H9 (cell line): ENCODE measurements at regions not wholly inside any gene's neighbourhood (a gene's known extent, or its start where the extent isn't known, plus 50 kb on each side); places are given as distances from the start of the nearest gene placed in this dataset.

Experiments used
- DNase-seq: peaks from one replicate; pipeline ENCODE4 v3.0.0-alpha.2; 2017
- H2AFZ ChIP-seq: one replicate; pipeline ENCODE4 v1.6.1; 2013; ENCODE audit warnings: mild to moderate bottlenecking, low read length, control low read depth, moderate library complexity
- H2AK5ac ChIP-seq: 2 replicates; pipeline ENCODE4 v1.6.1; 2013; ENCODE audit warnings: low read length, control low read depth, mixed read lengths; ENCODE audit not compliant: insufficient read length
- H2BK120ac ChIP-seq: one replicate; pipeline ENCODE4 v1.6.1; 2013; ENCODE audit warnings: low read depth, mild to moderate bottlenecking, low read length, control low read depth, inconsistent platforms; ENCODE audit not compliant: poor library complexity, severe bottlenecking
- H2BK12ac ChIP-seq: 2 replicates; pipeline ENCODE4 v1.6.1; 2013; ENCODE audit warnings: low read length, control low read depth, mixed read lengths, low read depth; ENCODE audit not compliant: insufficient read length
- H2BK15ac ChIP-seq: 2 replicates; pipeline ENCODE4 v1.6.1; 2013; ENCODE audit warnings: low read depth, low read length, control low read depth
- H2BK20ac ChIP-seq: one replicate; pipeline ENCODE4 v1.6.1; 2013; ENCODE audit warnings: low read depth, mild to moderate bottlenecking, low read length, control low read depth, inconsistent platforms; ENCODE audit not compliant: poor library complexity, severe bottlenecking
- H2BK5ac ChIP-seq: 2 replicates; pipeline ENCODE4 v1.6.1; 2013; ENCODE audit warnings: low read length, control low read depth, mixed read lengths; ENCODE audit not compliant: insufficient read length
- H3K14ac ChIP-seq: 2 replicates; pipeline ENCODE4 v1.6.1; 2013; ENCODE audit warnings: low read length, control low read depth; ENCODE audit not compliant: insufficient read depth
- H3K18ac ChIP-seq: 2 replicates; pipeline ENCODE4 v1.6.1; 2013; ENCODE audit warnings: low read depth, mild to moderate bottlenecking, mixed read lengths, low read length, control low read depth; ENCODE audit not compliant: insufficient read length
- H3K23ac ChIP-seq: 2 replicates; pipeline ENCODE4 v1.6.1; 2013; ENCODE audit warnings: low read length, control low read depth, mixed read lengths, low read depth; ENCODE audit not compliant: insufficient read length
- H3K23me2 ChIP-seq: 2 replicates; pipeline ENCODE4 v1.6.1; 2013; ENCODE audit warnings: low read depth, mild to moderate bottlenecking, mixed read lengths, low read length, control low read depth; ENCODE audit not compliant: insufficient read length, poor library complexity, severe bottlenecking
- H3K27ac ChIP-seq: 2 replicates; pipeline ENCODE4 v1.5.1; 2013; ENCODE audit warnings: low read length, control low read depth, mixed read lengths, low read depth; ENCODE audit not compliant: insufficient read length
- H3K27me3 ChIP-seq: 2 replicates; pipeline ENCODE4 v1.6.1; 2013; ENCODE audit warnings: low read length, control low read depth, inconsistent platforms; ENCODE audit not compliant: insufficient read depth
- H3K4ac ChIP-seq: 2 replicates; pipeline ENCODE4 v1.6.1; 2013; ENCODE audit warnings: low read depth, mild to moderate bottlenecking, control low read depth, inconsistent platforms, low read length, moderate library complexity
- H3K4me1 ChIP-seq: 2 replicates; pipeline ENCODE4 v1.6.1; 2013; ENCODE audit warnings: low read length, control low read depth, inconsistent platforms; ENCODE audit not compliant: insufficient read depth
- H3K4me2 ChIP-seq: 2 replicates; pipeline ENCODE4 v1.6.1; 2013; ENCODE audit warnings: low read length, control low read depth, mixed read lengths; ENCODE audit not compliant: insufficient read length, insufficient read depth
- H3K56ac ChIP-seq: 2 replicates; pipeline ENCODE4 v1.6.1; 2013; ENCODE audit warnings: low read depth, mild to moderate bottlenecking, mixed read lengths, low read length, control low read depth; ENCODE audit not compliant: insufficient read length
- H3K79me1 ChIP-seq: 2 replicates; pipeline ENCODE4 v1.6.1; 2013; ENCODE audit warnings: low read depth, mild to moderate bottlenecking, moderate library complexity, low read length, control low read depth, inconsistent platforms; ENCODE audit not compliant: insufficient read depth, poor library complexity, severe bottlenecking
- H3K79me2 ChIP-seq: 2 replicates; pipeline ENCODE4 v1.6.1; 2013; ENCODE audit warnings: low read length, control low read depth, inconsistent platforms; ENCODE audit not compliant: insufficient read depth
- H3K9ac ChIP-seq: 2 replicates; pipeline ENCODE4 v1.6.1; 2013; ENCODE audit warnings: low read length, control low read depth, mixed read lengths; ENCODE audit not compliant: insufficient read length; ENCODE audit errors: extremely low read depth
- H3K9me3 ChIP-seq: one replicate; pipeline ENCODE4 v1.6.1; 2013; ENCODE audit warnings: low read depth, low read length, inconsistent platforms; ENCODE audit not compliant: control insufficient read depth
- H3T11ph ChIP-seq: one replicate; pipeline ENCODE4 v1.6.1; 2013; ENCODE audit warnings: mild to moderate bottlenecking, low read length, control low read depth, inconsistent platforms
- H4K20me1 ChIP-seq: one replicate; pipeline ENCODE4 v1.6.1; 2013; ENCODE audit not compliant: control insufficient read depth, insufficient read length, insufficient read depth
- H4K5ac ChIP-seq: 2 replicates; pipeline ENCODE4 v1.6.1; 2013; ENCODE audit warnings: low read depth, mild to moderate bottlenecking, mixed read lengths, low read length, control low read depth; ENCODE audit not compliant: insufficient read length
- H4K8ac ChIP-seq: replicated peaks from 2 replicates; pipeline ENCODE4 v1.6.1; 2013; ENCODE audit warnings: low read length, control low read depth, mixed read lengths, low read depth; ENCODE audit not compliant: insufficient read length
- H4K91ac ChIP-seq: 2 replicates; pipeline ENCODE4 v1.6.1; 2013; ENCODE audit warnings: low read depth, mild to moderate bottlenecking, moderate library complexity, mixed read lengths, low read length, control low read depth; ENCODE audit not compliant: insufficient read length
- H3K27ac Mint-ChIP-seq, 3 experiments: 2 replicates in 2 of 3; 3 replicates in 1 of 3; pipeline ENCODE4 v1.8.0; 2020 to 2021; ENCODE audit warnings: mixed read lengths in 3 of 3, mild to moderate bottlenecking in 1 of 3, moderate library complexity in 1 of 3
- H3K27me3 Mint-ChIP-seq: 2 replicates; pipeline ENCODE4 v1.8.0; 2021; ENCODE audit warnings: low read depth, mild to moderate bottlenecking, moderate library complexity, mixed read lengths
- H3K36me3 Mint-ChIP-seq, 3 experiments: 2 replicates in 2 of 3; 3 replicates in 1 of 3; pipeline ENCODE4 v1.8.0; 2020 to 2021; ENCODE audit warnings: low read depth in 3 of 3, mixed read lengths in 3 of 3; ENCODE audit not compliant: insufficient read depth in 1 of 3
- H3K4me1 Mint-ChIP-seq, 2 experiments: 2 replicates each; pipeline ENCODE4 v1.8.0; 2020; ENCODE audit warnings: mixed read lengths in 2 of 2
- H3K4me3 Mint-ChIP-seq, 2 experiments: 2 replicates in 1 of 2; 3 replicates in 1 of 2; pipeline ENCODE4 v1.8.0; 2020 to 2021; ENCODE audit warnings: mild to moderate bottlenecking in 2 of 2, mixed read lengths in 2 of 2, moderate library complexity in 1 of 2
- H3K9me3 Mint-ChIP-seq, 2 experiments: 2 replicates in 1 of 2; 3 replicates in 1 of 2; pipeline ENCODE4 v1.8.0; 2020; ENCODE audit warnings: mild to moderate bottlenecking in 2 of 2, mixed read lengths in 2 of 2, moderate library complexity in 1 of 2
- CTCF ChIP-seq: fragments of 200-600 bp; sonication (generic); conservative IDR thresholded peaks from 3 replicates; pipeline ENCODE4 v1.8.0; 2021; ENCODE audit warnings: antibody characterized with exemption, mild to moderate bottlenecking

GRCh38 chr5:51983161-51983560 lies 599.9 kb downstream of the ISL1 start:
- no peaks in the 10 kb centered on the region for H3K27me3 ChIP-seq
- Mint-ChIP-seq H3K4me3 (no peak overlapping the region), H3K36me3 (no peaks in the 10 kb centered on the region), H3K4me1 (peaks cover 0 to 4% of the 10 kb centered on the region in 2 experiments; a peak in 1 of 4 replicates), H3K27me3 (no peaks in the 10 kb centered on the region), H3K9me3 (no peaks in the 10 kb centered on the region), H3K27ac (no peak overlapping the region; a peak in 1 of 7 replicates)
- no peak overlapping the region for H2BK20ac ChIP-seq
- no peak overlapping the region for H3K9ac ChIP-seq
- no peaks in the 10 kb centered on the region for H3K9me3 ChIP-seq
- H3K23me2 ChIP-seq, result peaks cover 2% of the 10 kb centered on the region
- H2BK120ac ChIP-seq, result no peak overlapping the region
- no peak overlapping the region for H2AK5ac ChIP-seq
- H3K4me1 ChIP-seq, result no peaks in the 10 kb centered on the region
- no peak for DNase-seq
- no peak overlapping the region for H2BK5ac ChIP-seq
- no peaks in the 10 kb centered on the region for H3K79me1 ChIP-seq
- no peak overlapping the region for H3K4ac ChIP-seq
- no peaks in the 10 kb centered on the region for H3K79me2 ChIP-seq
- H2BK15ac ChIP-seq, result no peak overlapping the region
- H4K20me1 ChIP-seq, result no peaks in the 10 kb centered on the region
- H3T11ph ChIP-seq, result no peak overlapping the region
- H3K14ac ChIP-seq, result no peak overlapping the region
- no peak overlapping the region for H4K8ac ChIP-seq
- H3K27ac ChIP-seq, result no peak overlapping the region
- no peak overlapping the region for H3K56ac ChIP-seq
- no peak overlapping the region for H3K18ac ChIP-seq
- H4K5ac ChIP-seq, result no peak overlapping the region
- no peak overlapping the region for H4K91ac ChIP-seq
- H3K4me2 ChIP-seq, result no peak overlapping the region
- no peak overlapping the region for H2BK12ac ChIP-seq
- TF ChIP-seq CTCF, result no peak
- no peak overlapping the region for H3K23ac ChIP-seq
- no peak overlapping the region for H2AFZ ChIP-seq
